Astrocyte (in vitro differentiated cells and primary cell): ENCODE measurements at regions not wholly inside any gene's neighbourhood (a gene's known extent, or its start where the extent isn't known, plus 50 kb on each side); places are given as distances from the start of the nearest gene placed in this dataset.

ENCODE experiments used
- DNase-seq: peaks from one replicate; pipeline ENCODE4 v3.0.0-alpha.2; 2010; ENCODE audit warnings: low read depth
- FAIRE-seq: peaks from 2 replicates; lab custom pipeline; 2011; peaks lifted over from hg19 to GRCh38; lab: Jason Lieb, UNC
- H2AFZ ChIP-seq: 2 replicates; pipeline ENCODE4 v1.6.0; 2012; ENCODE audit warnings: low read depth, low read length, inconsistent platforms
- H3K27ac ChIP-seq: 2 replicates; pipeline ENCODE4 v1.5.1; 2011; ENCODE audit warnings: low read depth, low read length, inconsistent platforms
- H3K27me3 ChIP-seq: 2 replicates; pipeline ENCODE4 v1.6.0; 2011; ENCODE audit warnings: low read length, inconsistent platforms; ENCODE audit not compliant: insufficient read depth
- H3K36me3 ChIP-seq: 2 replicates; pipeline ENCODE4 v1.5.1; 2011; ENCODE audit warnings: low read length, inconsistent platforms; ENCODE audit not compliant: insufficient read depth
- H3K4me1 ChIP-seq: 2 replicates; pipeline ENCODE4 v1.5.1; 2011; ENCODE audit warnings: low read length, inconsistent platforms; ENCODE audit not compliant: insufficient read depth
- H3K4me2 ChIP-seq: 2 replicates; pipeline ENCODE4 v1.6.0; 2012; ENCODE audit warnings: low read length, inconsistent platforms
- H3K4me3 ChIP-seq: 2 replicates; pipeline ENCODE4 v1.5.1; 2011; ENCODE audit warnings: low read depth, mild to moderate bottlenecking, low read length, inconsistent platforms; ENCODE audit not compliant: insufficient read depth
- H3K79me2 ChIP-seq: 2 replicates; pipeline ENCODE4 v1.6.0; 2012; ENCODE audit warnings: mild to moderate bottlenecking, low read length, inconsistent platforms; ENCODE audit not compliant: insufficient read depth
- H3K9ac ChIP-seq: 2 replicates; pipeline ENCODE4 v1.6.0; 2012; ENCODE audit warnings: mild to moderate bottlenecking, low read length, inconsistent platforms
- H3K9me3 ChIP-seq: 2 replicates; pipeline ENCODE4 v1.5.1; 2012; ENCODE audit warnings: low read depth, mild to moderate bottlenecking, low read length, inconsistent platforms; ENCODE audit not compliant: insufficient read depth
- H4K20me1 ChIP-seq: 2 replicates; pipeline ENCODE4 v1.6.0; 2012; ENCODE audit warnings: low read length, inconsistent platforms; ENCODE audit not compliant: insufficient read depth
- H3K27ac Mint-ChIP-seq: one replicate; pipeline ENCODE4 v1.8.0; 2021; ENCODE audit warnings: mild to moderate bottlenecking, mixed read lengths; ENCODE audit not compliant: unreplicated experiment
- H3K27me3 Mint-ChIP-seq: one replicate; pipeline ENCODE4 v1.8.0; 2021; ENCODE audit warnings: low read depth, mixed read lengths; ENCODE audit not compliant: unreplicated experiment
- H3K36me3 Mint-ChIP-seq: one replicate; pipeline ENCODE4 v1.8.0; 2021; ENCODE audit warnings: low read depth, mixed read lengths; ENCODE audit not compliant: unreplicated experiment
- H3K4me1 Mint-ChIP-seq: one replicate; pipeline ENCODE4 v1.8.0; 2021; ENCODE audit warnings: low read depth, mixed read lengths; ENCODE audit not compliant: unreplicated experiment
- H3K4me3 Mint-ChIP-seq: one replicate; pipeline ENCODE4 v1.8.0; 2021; ENCODE audit warnings: mild to moderate bottlenecking, moderate library complexity, mixed read lengths; ENCODE audit not compliant: unreplicated experiment
- H3K9me3 Mint-ChIP-seq: one replicate; pipeline ENCODE4 v1.8.0; 2021; ENCODE audit warnings: mild to moderate bottlenecking, mixed read lengths; ENCODE audit not compliant: unreplicated experiment
- CTCF ChIP-seq: IDR thresholded peaks from 2 replicates; pipeline ENCODE4 v1.5.1; 2011; ENCODE audit warnings: low read depth, mild to moderate bottlenecking, inconsistent platforms, low read length, moderate library complexity; ENCODE audit not compliant: insufficient read depth
- EZH2 ChIP-seq: IDR thresholded peaks from 2 replicates; pipeline ENCODE4 v1.6.1; 2012; ENCODE audit warnings: mild to moderate bottlenecking, low read length, inconsistent platforms; ENCODE audit not compliant: insufficient read depth

- H3K9ac ChIP-seq = no peak overlapping the region
- Mint-ChIP-seq H3K27ac (no peak overlapping the region), H3K9me3 (no peaks in the 10 kb centered on the region), H3K27me3 (no peaks in the 10 kb centered on the region), H3K4me1 (no peaks in the 10 kb centered on the region), H3K36me3 (no peaks in the 10 kb centered on the region), H3K4me3 (no peak overlapping the region)
- no peaks in the 10 kb centered on the region for H4K20me1 ChIP-seq
- FAIRE-seq = no peak
- H3K79me2 ChIP-seq = no peaks in the 10 kb centered on the region
- H3K36me3 ChIP-seq = no peaks in the 10 kb centered on the region
- no peak overlapping the region for H2AFZ ChIP-seq
- no peak overlapping the region for H3K4me3 ChIP-seq
- TF ChIP-seq CTCF (no peak), EZH2 (no peak)
- H3K9me3 ChIP-seq = no peaks in the 10 kb centered on the region
- DNase-seq = no peak
- no peaks in the 10 kb centered on the region for H3K4me1 ChIP-seq
- no peaks in the 10 kb centered on the region for H3K27me3 ChIP-seq
- no peak overlapping the region for H3K4me2 ChIP-seq
- H3K27ac ChIP-seq = no peak overlapping the region
Observed at GRCh38 chr2:183579686-183580085, 455.4 kb downstream of the NUP35 start.

- Mint-ChIP-seq H3K4me3 (no peak overlapping the region), H3K36me3 (no peaks in the 10 kb centered on the region), H3K9me3 (peaks cover 12% of the 10 kb centered on the region), H3K4me1 (no peaks in the 10 kb centered on the region), H3K27ac (no peak overlapping the region), H3K27me3 (no peaks in the 10 kb centered on the region)
- no peak overlapping the region for H3K4me3 ChIP-seq
- H3K79me2 ChIP-seq = no peaks in the 10 kb centered on the region
- no peaks in the 10 kb centered on the region for H4K20me1 ChIP-seq
- H3K9me3 ChIP-seq = no peaks in the 10 kb centered on the region
- no peak overlapping the region for H2AFZ ChIP-seq
- H3K27me3 ChIP-seq = no peaks in the 10 kb centered on the region
- no peak overlapping the region for H3K27ac ChIP-seq
- DNase-seq (no peak), FAIRE-seq (no peak)
- TF ChIP-seq EZH2 = no peak
- H3K4me1 ChIP-seq = no peaks in the 10 kb centered on the region
- H3K36me3 ChIP-seq = no peaks in the 10 kb centered on the region
- no peak overlapping the region for H3K9ac ChIP-seq
- H3K4me2 ChIP-seq = no peak overlapping the region
Observed at GRCh38 chr2:183592271-183592670, 468.0 kb downstream of the NUP35 start.

- FAIRE-seq = no peak
- DNase-seq = no peak
- no peak overlapping the region for H3K9ac ChIP-seq
- H3K4me2 ChIP-seq = no peak overlapping the region
- H3K36me3 ChIP-seq = no peaks in the 10 kb centered on the region
- Mint-ChIP-seq H3K9me3 (peaks cover 8% of the 10 kb centered on the region), H3K27ac (no peak overlapping the region), H3K4me3 (no peak overlapping the region), H3K27me3 (no peaks in the 10 kb centered on the region), H3K4me1 (no peaks in the 10 kb centered on the region), H3K36me3 (no peaks in the 10 kb centered on the region)
- no peaks in the 10 kb centered on the region for H3K9me3 ChIP-seq
- no peak overlapping the region for H3K27ac ChIP-seq
- H2AFZ ChIP-seq = no peak overlapping the region
- no peaks in the 10 kb centered on the region for H3K79me2 ChIP-seq
- no peaks in the 10 kb centered on the region for H3K27me3 ChIP-seq
- H4K20me1 ChIP-seq = no peaks in the 10 kb centered on the region
- no peak overlapping the region for H3K4me3 ChIP-seq
- TF ChIP-seq CTCF (no peak), EZH2 (no peak)
- H3K4me1 ChIP-seq = no peaks in the 10 kb centered on the region
Observed at GRCh38 chr2:183594150-183594549, 469.9 kb downstream of the NUP35 start.
